ENCODE measurements at regions not wholly inside any gene's neighbourhood (a gene's known extent, or its start where the extent isn't known, plus 50 kb on each side); places are given as distances from the start of the nearest gene placed in this dataset.
A peak's percentile ranks its signal among the peaks of the same experiment; 100 is the strongest.
"Not testable (repeated sequence)": the region's sequence is repeated elsewhere in the genome, so short reads cannot be mapped to it uniquely, and the experiment has no call there.

- DNase-seq = no peak
Observed at GRCh38 chr6:79431537-79431933, 105.7 kb downstream of the LCA5 start.

- no peak for DNase-seq
Observed at GRCh38 chr6:79430913-79431536, 106.2 kb downstream of the LCA5 start.

GRCh38 chr6:79427721-79428120 is 109.5 kb downstream of the LCA5 start:
- no peak for DNase-seq

GRCh38 chr6:79426625-79427278 is 110.5 kb downstream of the LCA5 start:
- DNase-seq = no peak

GRCh38 chr6:79425589-79426311 is 111.5 kb downstream of the LCA5 start:
- DNase-seq = no peak

GRCh38 chr6:79423216-79423615 is 114.0 kb downstream of the LCA5 start:
- no peak for DNase-seq

GRCh38 chr6:79422666-79423065 is 114.6 kb downstream of the LCA5 start:
- DNase-seq = no peak

GRCh38 chr6:79421707-79422484 is 115.3 kb downstream of the LCA5 start:
- DNase-seq = peak; percentile 81

- no peak for DNase-seq
Observed at GRCh38 chr6:79421001-79421411, 116.2 kb downstream of the LCA5 start.

GRCh38 chr6:79420054-79420453 is 117.2 kb downstream of the LCA5 start:
- peak; percentile 9 for DNase-seq

- DNase-seq = no peak
Observed at GRCh38 chr6:79416931-79417330, 120.3 kb downstream of the LCA5 start.

GRCh38 chr6:79413562-79414002 is 123.6 kb downstream of the LCA5 start:
- DNase-seq = no peak

GRCh38 chr6:79410806-79411205 is 126.4 kb downstream of the LCA5 start:
- no peak for DNase-seq

- DNase-seq = no peak
Observed at GRCh38 chr6:79408256-79408974, 128.8 kb downstream of the LCA5 start.

- no peak for DNase-seq
Observed at GRCh38 chr6:79404677-79405076, 132.6 kb downstream of the LCA5 start.

GRCh38 chr6:79404261-79404660 is 133.0 kb downstream of the LCA5 start:
- DNase-seq = no peak

GRCh38 chr6:79403563-79403962 is 133.7 kb downstream of the LCA5 start:
- DNase-seq = peak; percentile 5

GRCh38 chr6:79403086-79403485 is 134.1 kb downstream of the LCA5 start:
- DNase-seq = no peak

GRCh38 chr6:79399499-79399898 is 137.7 kb downstream of the LCA5 start:
- DNase-seq = no peak

GRCh38 chr6:79398617-79399016 is 138.6 kb downstream of the LCA5 start:
- DNase-seq = not testable (repeated sequence)

GRCh38 chr6:79396625-79397024 is 140.6 kb downstream of the LCA5 start:
- no peak for DNase-seq

- DNase-seq = no peak
Observed at GRCh38 chr6:79394690-79395089, 142.5 kb downstream of the LCA5 start.

- DNase-seq = no peak
Observed at GRCh38 chr6:79392094-79392493, 145.1 kb downstream of the LCA5 start.
